Mononuclear cell (primary cell): ENCODE measurements at regions not wholly inside any gene's neighbourhood (a gene's known extent, or its start where the extent isn't known, plus 50 kb on each side); places are given as distances from the start of the nearest gene placed in this dataset.

Experiments
- H3K27me3 ChIP-seq: 2 replicates; pipeline ENCODE4 v1.6.0; 2011; ENCODE audit warnings: low read length, control low read depth; ENCODE audit not compliant: insufficient read depth
- H3K4me1 ChIP-seq: 2 replicates; pipeline ENCODE4 v1.5.1; 2011; ENCODE audit warnings: mild to moderate bottlenecking, low read length, control low read depth; ENCODE audit not compliant: insufficient read depth
- H3K4me3 ChIP-seq: 2 replicates; pipeline ENCODE4 v1.5.1; 2011; ENCODE audit warnings: mild to moderate bottlenecking, low read length, moderate library complexity
- H3K9me3 ChIP-seq: 2 replicates; pipeline ENCODE4 v1.5.1; 2011; ENCODE audit warnings: low read depth, mild to moderate bottlenecking, control low read depth, low read length

GRCh38 chr5:167908606-167909005 lies 382.8 kb upstream of the WWC1 start:
- H3K4me3 ChIP-seq = no peak overlapping the region
- no peaks in the 10 kb centered on the region for H3K9me3 ChIP-seq
- H3K27me3 ChIP-seq = no peaks in the 10 kb centered on the region
- no peaks in the 10 kb centered on the region for H3K4me1 ChIP-seq

GRCh38 chr5:167912941-167913665 lies 378.3 kb upstream of the WWC1 start:
- no peaks in the 10 kb centered on the region for H3K4me1 ChIP-seq
- H3K9me3 ChIP-seq = no peaks in the 10 kb centered on the region
- no peak overlapping the region for H3K4me3 ChIP-seq
- H3K27me3 ChIP-seq = no peaks in the 10 kb centered on the region

GRCh38 chr5:167915237-167915636 lies 376.2 kb upstream of the WWC1 start:
- Histone ChIP-seq H3K9me3 (no peaks in the 10 kb centered on the region), H3K4me1 (no peaks in the 10 kb centered on the region), H3K4me3 (no peak overlapping the region), H3K27me3 (no peaks in the 10 kb centered on the region)

- no peaks in the 10 kb centered on the region for H3K4me1 ChIP-seq
- no peaks in the 10 kb centered on the region for H3K9me3 ChIP-seq
- H3K27me3 ChIP-seq = no peaks in the 10 kb centered on the region
Measured at GRCh38 chr5:167916261-167916691, 375.2 kb upstream of the WWC1 start.

GRCh38 chr5:167916706-167917105 lies 374.7 kb upstream of the WWC1 start:
- no peaks in the 10 kb centered on the region for H3K9me3 ChIP-seq
- no peak overlapping the region for H3K4me3 ChIP-seq
- H3K27me3 ChIP-seq = no peaks in the 10 kb centered on the region
- no peaks in the 10 kb centered on the region for H3K4me1 ChIP-seq

More at GRCh38 chr5:167916261-167916691, 375.2 kb upstream of the WWC1 start:
- no peak overlapping the region for H3K4me3 ChIP-seq

- no peaks in the 10 kb centered on the region for H3K9me3 ChIP-seq
- H3K4me1 ChIP-seq = no peaks in the 10 kb centered on the region
- H3K27me3 ChIP-seq = no peaks in the 10 kb centered on the region
- H3K4me3 ChIP-seq = no peak overlapping the region
Measured at GRCh38 chr5:167918184-167918812, 373.1 kb upstream of the WWC1 start.

- Histone ChIP-seq H3K9me3 (no peaks in the 10 kb centered on the region), H3K27me3 (no peaks in the 10 kb centered on the region), H3K4me1 (no peaks in the 10 kb centered on the region), H3K4me3 (no peak overlapping the region)
Measured at GRCh38 chr5:167918813-167919483, 372.5 kb upstream of the WWC1 start.

- H3K9me3 ChIP-seq = no peaks in the 10 kb centered on the region
- no peaks in the 10 kb centered on the region for H3K4me1 ChIP-seq
- H3K4me3 ChIP-seq = no peak overlapping the region
- H3K27me3 ChIP-seq = no peaks in the 10 kb centered on the region
Measured at GRCh38 chr5:167920589-167920988, 370.9 kb upstream of the WWC1 start.

GRCh38 chr5:167921796-167922195 lies 369.6 kb upstream of the WWC1 start:
- H3K4me1 ChIP-seq = no peaks in the 10 kb centered on the region
- no peak overlapping the region for H3K4me3 ChIP-seq
- H3K27me3 ChIP-seq = no peaks in the 10 kb centered on the region
- H3K9me3 ChIP-seq = no peaks in the 10 kb centered on the region

- H3K4me3 ChIP-seq = no peak overlapping the region
- H3K27me3 ChIP-seq = no peaks in the 10 kb centered on the region
- no peaks in the 10 kb centered on the region for H3K4me1 ChIP-seq
- no peaks in the 10 kb centered on the region for H3K9me3 ChIP-seq
Measured at GRCh38 chr5:167923396-167923795, 368.0 kb upstream of the WWC1 start.

- Histone ChIP-seq H3K9me3 (no peaks in the 10 kb centered on the region), H3K27me3 (no peaks in the 10 kb centered on the region), H3K4me1 (no peaks in the 10 kb centered on the region), H3K4me3 (no peak overlapping the region)
Measured at GRCh38 chr5:167929841-167930240, 361.6 kb upstream of the WWC1 start.

- H3K4me3 ChIP-seq = no peak overlapping the region
- no peaks in the 10 kb centered on the region for H3K9me3 ChIP-seq
- H3K4me1 ChIP-seq = peaks cover 6% of the 10 kb centered on the region
Measured at GRCh38 chr5:167934551-167934971, 356.9 kb upstream of the WWC1 start.

GRCh38 chr5:167936022-167936421 lies 355.4 kb upstream of the WWC1 start:
- Histone ChIP-seq H3K4me3 (no peak overlapping the region), H3K27me3 (no peaks in the 10 kb centered on the region)

More at GRCh38 chr5:167934551-167934971, 356.9 kb upstream of the WWC1 start:
- no peaks in the 10 kb centered on the region for H3K27me3 ChIP-seq

GRCh38 chr5:167936944-167937634 lies 354.4 kb upstream of the WWC1 start:
- H3K9me3 ChIP-seq = no peaks in the 10 kb centered on the region
- H3K4me1 ChIP-seq = peaks cover 6% of the 10 kb centered on the region
- no peak overlapping the region for H3K4me3 ChIP-seq
- no peaks in the 10 kb centered on the region for H3K27me3 ChIP-seq

More at GRCh38 chr5:167936022-167936421, 355.4 kb upstream of the WWC1 start:
- H3K4me1 ChIP-seq = peaks cover 6% of the 10 kb centered on the region
- H3K9me3 ChIP-seq = no peaks in the 10 kb centered on the region

GRCh38 chr5:167937635-167937998 lies 353.8 kb upstream of the WWC1 start:
- no peaks in the 10 kb centered on the region for H3K27me3 ChIP-seq

More at GRCh38 chr5:167937635-167937998, 353.8 kb upstream of the WWC1 start:
- H3K9me3 ChIP-seq = no peaks in the 10 kb centered on the region
- peaks cover 6% of the 10 kb centered on the region for H3K4me1 ChIP-seq
- no peak overlapping the region for H3K4me3 ChIP-seq
